ENCODE measurements at regions not wholly inside any gene's neighbourhood (a gene's known extent, or its start where the extent isn't known, plus 50 kb on each side); places are given as distances from the start of the nearest gene placed in this dataset.

- ChIA-PET POLR2A (ENCODE audit: unreplicated experiment) (no interaction called here), CTCF (no interaction called here)
These were observed 63.7 kb upstream of the ZPBP start for GRCh38 chr7:50156706-50157105.

More at GRCh38 chr7:50156706-50157105, 63.7 kb upstream of the ZPBP start:
- no peak overlapping the region for H2BK20ac ChIP-seq (ENCODE audit: low read depth, low read length)
- H4K91ac ChIP-seq (ENCODE audit: insufficient read depth, low read depth, low read length): no peak overlapping the region
- H4K5ac ChIP-seq (ENCODE audit: low read depth, low read length): no peak overlapping the region
- no TSS peak for BruUV-seq (replicated peaks)
- H4K8ac ChIP-seq (ENCODE audit: low read depth in 2 of 2, low read length in 2 of 2): no peak overlapping the region
- dilution Hi-C loops (cut with HindIII; ENCODE audit: low sequenced_read_pairs, unreplicated experiment): no loop called here
- WGBS, 2 experiments (ENCODE audit: extremely low coverage in 2 of 2, insufficient read length in 1 of 2): 20% methylated on average over 1 of the region's 5 CpGs; no CpG with 5 or more reads in 1 of the 2 experiments
- H2BK120ac ChIP-seq (ENCODE audit: low read depth, low read length): no peak overlapping the region
- no peaks in the 10 kb centered on the region for H3K27me3 ChIP-seq (ENCODE audit: control insufficient read depth, insufficient read depth, low read length)
- in situ Hi-C loops (cut with MboI; ENCODE audit: low sequenced_read_pairs): no loop called here
- no peak overlapping the region for H3K23ac ChIP-seq (ENCODE audit: low read depth, low read length)
- no peak overlapping the region for H2AFZ ChIP-seq (replicated peaks; ENCODE audit: low read length, poor library complexity)
- H3K9me3 ChIP-seq (ENCODE audit: control insufficient read depth, insufficient read depth, low read length): no peaks in the 10 kb centered on the region
- H3K9ac ChIP-seq (ENCODE audit: low read depth, low read length): no peak overlapping the region
- intact Hi-C loops (cut with micrococcal nuclease): no loop called here
- no peak overlapping the region for H3K18ac ChIP-seq (ENCODE audit: low read depth, low read length)
- H3K27ac ChIP-seq (ENCODE audit: insufficient read depth, low read length): no peak overlapping the region
- no peak overlapping the region for H2BK5ac ChIP-seq (ENCODE audit: low read depth, low read length, poor library complexity, severe bottlenecking)
- no peak overlapping the region for H3K14ac ChIP-seq (replicated peaks; ENCODE audit: low read depth, low read length)
- H3K4me1 ChIP-seq (ENCODE audit: control insufficient read depth, insufficient read depth, low read length): no peaks in the 10 kb centered on the region
- no peaks in the 10 kb centered on the region for H4K20me1 ChIP-seq (ENCODE audit: insufficient read depth, low read length)
- H3K4ac ChIP-seq (ENCODE audit: low read depth, low read length): no peak overlapping the region
- no peak overlapping the region for H2BK15ac ChIP-seq (ENCODE audit: low read depth, low read length)
- H2AK9ac ChIP-seq (replicated peaks; ENCODE audit: low read depth, low read length, poor library complexity): no peak overlapping the region
- H2AK5ac ChIP-seq (ENCODE audit: low read depth, low read length): no peak overlapping the region
- H3K4me2 ChIP-seq (ENCODE audit: low read depth, low read length): no peak overlapping the region
- DNase-seq (no peak), ATAC-seq (ENCODE audit: low read depth) (no peak)
- no peaks in the 10 kb centered on the region for H3K9me1 ChIP-seq (ENCODE audit: insufficient read depth, low read length)
- TF ChIP-seq MAZ (IDR thresholded peaks at IDR 0.05; ENCODE audit: borderline replicate concordance, low read depth, low read length) (no peak), NFE2L2 (IDR thresholded peaks at IDR 0.05; ENCODE audit: low read depth, low read length) (no peak)
- no peak overlapping the region for H3K4me3 ChIP-seq (ENCODE audit: insufficient read depth, low read depth, low read length)
- no peak overlapping the region for H3K56ac ChIP-seq (ENCODE audit: extremely low read depth, insufficient read depth, low read length)
- no peaks in the 10 kb centered on the region for H3K79me1 ChIP-seq (ENCODE audit: low read depth in 1 of 2, low read length in 2 of 2)
- H3K36me3 ChIP-seq (ENCODE audit: control insufficient read depth, insufficient read depth, low read length): no peaks in the 10 kb centered on the region
